HCT116 (cell line): ENCODE measurements at regions not wholly inside any gene's neighbourhood (a gene's known extent, or its start where the extent isn't known, plus 50 kb on each side); places are given as distances from the start of the nearest gene placed in this dataset.

Experiments
- ATAC-seq: fragments of 200-7000 bp; cut with Tn5 transposase; 2 replicates; pipeline ENCODE4 v1.9.1; 2020; ENCODE audit warnings: mild to moderate bottlenecking, moderate library complexity
- BruUV-seq: library from RNA; stranded (reverse); fragments of 400-500 nt; replicated peaks from 2 replicates; lab custom pipeline; 2021; lab: Mats Ljungman, UMichigan
- CTCF ChIA-PET: fragments of 300-600 bp; sonication (Branson Sonifier 250); formaldehyde crosslinking; loops from one replicate; lab custom pipeline; 2021; ENCODE audit warnings: antibody characterized with exemption; lab: Charles Lee
- POLR2A ChIA-PET: fragments of 300-600, 350-600 bp; sonication (Branson Sonifier 250); formaldehyde crosslinking; loops from one replicate; lab custom pipeline; 2021; ENCODE audit warnings: antibody characterized with exemption; lab: Charles Lee
- RAD21 ChIA-PET, 2 experiments: fragments of 300-600 bp; sonication (Branson Sonifier 250); formaldehyde crosslinking; loops; one replicate each; lab custom pipeline; 2023; ENCODE audit warnings: low total read pairs in 2 of 2; ENCODE audit not compliant: uncharacterized antibody in 2 of 2, unreplicated experiment in 2 of 2, low non-redundant PET in 1 of 2; lab: Charles Lee
- DNase-seq: peaks from one replicate; pipeline ENCODE4 v3.0.0-alpha.2; 2010; ENCODE audit warnings: low read depth, low spot score
- H2AFZ ChIP-seq: fragments of 200-600 bp; shearing (Covaris generic), sonication (generic); 2 replicates; pipeline ENCODE4 v1.6.1; 2017; ENCODE audit warnings: low read depth, mixed run types, mixed read lengths, antibody characterized with exemption, low read length; ENCODE audit not compliant: poor library complexity, severe bottlenecking
- H3K27ac ChIP-seq: 2 replicates; pipeline ENCODE4 v1.5.1; 2012; ENCODE audit warnings: low read depth, low read length
- H3K27me3 ChIP-seq: fragments of 200-600 bp; sonication (generic); 2 replicates; pipeline ENCODE4 v1.6.1; 2016; ENCODE audit warnings: mixed run types, low read length, mixed read lengths; ENCODE audit not compliant: insufficient read depth
- H3K36me3 ChIP-seq, 2 experiments: fragments of 200-500 bp in 1 of 2; fragments of 200-600 bp in 1 of 2; sonication (Bioruptor generic) in 1 of 2; sonication (generic) in 1 of 2; 2 replicates each; pipeline versions ENCODE4 v1.5.1 to v1.6.1; 2014 to 2016; ENCODE audit warnings: low read length in 2 of 2, inconsistent platforms in 1 of 2, mixed read lengths in 1 of 2, mixed run types in 1 of 2; ENCODE audit not compliant: insufficient read depth in 2 of 2, control insufficient read depth in 1 of 2
- H3K4me1 ChIP-seq, 2 experiments: fragments of 200-600 bp in 1 of 2; sonication (generic) in 1 of 2; 2 replicates each; pipeline versions ENCODE4 v1.5.1 to v1.6.1; 2012 to 2017; ENCODE audit warnings: low read length in 2 of 2, inconsistent platforms in 1 of 2, mild to moderate bottlenecking in 1 of 2, mixed read lengths in 1 of 2, mixed run types in 1 of 2, moderate library complexity in 1 of 2; ENCODE audit not compliant: insufficient read depth in 2 of 2, control insufficient read depth in 1 of 2
- H3K4me2 ChIP-seq: fragments of 200-600 bp; sonication (generic); 2 replicates; pipeline ENCODE4 v1.6.1; 2017; ENCODE audit warnings: mixed run types, low read length, mixed read lengths
- H3K4me3 ChIP-seq, 2 experiments: fragments of 200-600 bp in 1 of 2; sonication (generic) in 1 of 2; replicated peaks in 1 of 2; 2 replicates each; pipeline ENCODE4 v1.5.1; 2011 to 2016; ENCODE audit warnings: low read length in 2 of 2, control low read depth in 1 of 2, low read depth in 1 of 2, mild to moderate bottlenecking in 1 of 2, mixed read lengths in 1 of 2, mixed run types in 1 of 2
- H3K79me2 ChIP-seq: fragments of 200-600 bp; sonication (generic); 2 replicates; pipeline ENCODE4 v1.6.1; 2017; ENCODE audit warnings: mild to moderate bottlenecking, mixed run types, low read length, moderate library complexity, mixed read lengths; ENCODE audit not compliant: insufficient read depth
- H3K9ac ChIP-seq: fragments of 200-600 bp; sonication (generic); 2 replicates; pipeline ENCODE4 v1.6.1; 2016; ENCODE audit warnings: low read length, mixed read lengths
- H3K9me2 ChIP-seq: fragments of 200-600 bp; sonication (generic), shearing (Covaris generic); 2 replicates; pipeline ENCODE4 v1.6.1; 2017; ENCODE audit warnings: mixed run types, mild to moderate bottlenecking, moderate library complexity; ENCODE audit not compliant: insufficient read depth
- H3K9me3 ChIP-seq, 2 experiments: fragments of 200-500 bp in 1 of 2; fragments of 200-600 bp in 1 of 2; sonication (Bioruptor generic) in 1 of 2; sonication (generic) in 1 of 2; 2 replicates each; pipeline ENCODE4 v1.6.1; 2014 to 2017; ENCODE audit warnings: low read length in 2 of 2, mixed read lengths in 2 of 2, inconsistent platforms in 1 of 2, low read depth in 1 of 2, mild to moderate bottlenecking in 1 of 2, mixed run types in 1 of 2, moderate library complexity in 1 of 2; ENCODE audit not compliant: control insufficient read depth in 1 of 2, insufficient read depth in 1 of 2
- H4K20me1 ChIP-seq: fragments of 200-600 bp; sonication (generic), shearing (Covaris generic); 2 replicates; pipeline ENCODE4 v1.6.1; 2017; ENCODE audit warnings: mixed run types, mild to moderate bottlenecking, moderate library complexity; ENCODE audit not compliant: insufficient read depth
- ATF3 ChIP-seq: IDR thresholded peaks from 2 replicates; pipeline ENCODE4 v1.6.1; 2012
- CEBPB ChIP-seq: IDR thresholded peaks from 2 replicates; pipeline ENCODE4 v1.6.1; 2012; ENCODE audit warnings: low read depth
- CTCF ChIP-seq, 3 experiments: fragments of 200-600 bp in 1 of 3; sonication (generic) in 1 of 3; IDR thresholded peaks in 2 of 3; conservative IDR thresholded peaks in 1 of 3; 2 replicates each; pipeline ENCODE4 v1.5.1; 2012 to 2017; ENCODE audit warnings: low read depth in 2 of 3, low read length in 2 of 3, antibody characterized with exemption in 1 of 3, borderline replicate concordance in 1 of 3, control low read depth in 1 of 3, mild to moderate bottlenecking in 1 of 3, mixed read lengths in 1 of 3, mixed run types in 1 of 3, moderate library complexity in 1 of 3; ENCODE audit not compliant: insufficient read depth in 1 of 3
- EGR1 ChIP-seq: IDR thresholded peaks from 2 replicates; pipeline ENCODE4 v1.6.1; 2012; ENCODE audit warnings: low read depth
- ELF1 ChIP-seq: IDR thresholded peaks from 2 replicates; pipeline ENCODE4 v1.6.1; 2012; ENCODE audit warnings: low read depth, borderline replicate concordance
- EZH2 ChIP-seq: fragments of 200-600 bp; sonication (generic); IDR thresholded peaks from 2 replicates; pipeline ENCODE4 v1.6.1; 2017; ENCODE audit warnings: antibody characterized with exemption, mixed run types
- EZH2phosphoT487 ChIP-seq: fragments of 200-600 bp; IDR thresholded peaks from 2 replicates; pipeline ENCODE4 v1.6.1; 2018; ENCODE audit warnings: antibody characterized with exemption, borderline replicate concordance
- FOSL1 ChIP-seq: IDR thresholded peaks from 2 replicates; pipeline ENCODE4 v1.6.1; 2012; ENCODE audit warnings: low read depth
- JUND ChIP-seq: IDR thresholded peaks from 2 replicates; pipeline ENCODE4 v1.6.1; 2012
- MAX ChIP-seq: IDR thresholded peaks from 2 replicates; pipeline ENCODE4 v1.6.1; 2012
- POLR2A ChIP-seq: IDR thresholded peaks from 2 replicates; pipeline ENCODE4 v1.7.0; 2011; ENCODE audit warnings: borderline replicate concordance; ENCODE audit not compliant: insufficient read depth, insufficient read length; ENCODE audit errors: extremely low read depth
- RAD21 ChIP-seq: IDR thresholded peaks from 2 replicates; pipeline ENCODE4 v1.6.1; 2012; ENCODE audit warnings: low read depth, mild to moderate bottlenecking
- SP1 ChIP-seq: IDR thresholded peaks from 2 replicates; pipeline ENCODE4 v1.6.1; 2012; ENCODE audit warnings: low read depth
- SRF ChIP-seq: IDR thresholded peaks from 2 replicates; pipeline ENCODE4 v1.6.1; 2012; ENCODE audit warnings: low read depth
- TCF7L2 ChIP-seq: IDR thresholded peaks from 2 replicates; pipeline ENCODE4 v1.7.0; 2011; ENCODE audit warnings: borderline replicate concordance, inconsistent platforms; ENCODE audit not compliant: insufficient read depth, insufficient read length; ENCODE audit errors: extremely low read depth
- YY1 ChIP-seq: IDR thresholded peaks from 2 replicates; pipeline ENCODE4 v1.6.1; 2011; ENCODE audit warnings: low read length, low read depth, moderate library complexity, mild to moderate bottlenecking; ENCODE audit not compliant: insufficient replicate concordance; ENCODE audit errors: extremely low read depth
- ZBTB33 ChIP-seq: IDR thresholded peaks from 2 replicates; pipeline ENCODE4 v1.6.1; 2011; ENCODE audit warnings: mild to moderate bottlenecking, low read length, moderate library complexity; ENCODE audit not compliant: insufficient replicate concordance; ENCODE audit errors: extremely low read depth
- ZFX ChIP-seq: fragments of 450-650 bp; IDR thresholded peaks from 2 replicates; pipeline ENCODE4 v1.6.1; 2017
- ZNF274 ChIP-seq: fragments of 200-500 bp; sonication (Bioruptor generic); IDR thresholded peaks from 2 replicates; pipeline ENCODE4 v1.6.1; 2014; ENCODE audit warnings: mild to moderate bottlenecking, low read depth, low read length, inconsistent platforms
- intact Hi-C: fragments of 100-400 bp; cut with micrococcal nuclease; formaldehyde crosslinking; loops from 2 replicates; pipeline ENCODE4 v1.10.0; 2022

GRCh38 chr1:209505044-209505443 lies 78.5 kb upstream of the CAMK1G start:
- no TSS peak for BruUV-seq
- H3K9me2 ChIP-seq, result no peaks in the 10 kb centered on the region
- ChIA-PET CTCF (no interaction called here), RAD21 (no interaction called here), POLR2A (interaction anchor here (1.2 kb wide), 1 partner anchor 256 kb away, joined by 4 read pairs; no protein-coding TSS in a partner anchor)
- H3K27me3 ChIP-seq, result no peaks in the 10 kb centered on the region
- no peak overlapping the region for H2AFZ ChIP-seq
- DNase-seq (no peak), ATAC-seq (no peak)
- H3K4me2 ChIP-seq, result no peak overlapping the region
- H3K27ac ChIP-seq, result no peak overlapping the region
- H3K36me3 ChIP-seq, result no peaks in the 10 kb centered on the region
- TF ChIP-seq POLR2A (no peak), EZH2 (no peak), TCF7L2 (no peak), ZNF274 (no peak), SRF (no peak), CEBPB (no peak), ELF1 (no peak), YY1 (no peak), RAD21 (no peak), MAX (no peak), EGR1 (no peak), JUND (no peak), EZH2phosphoT487 (no peak), CTCF (IDR thresholded peaks at IDR 0.05 in 2 of 3, conservative IDR thresholded peaks at IDR 0.05 in 1 of 3; ENCODE audit: borderline replicate concordance in 1 of 3, insufficient read depth in 1 of 3, low read depth in 2 of 3, low read length in 2 of 3) (no peak), SP1 (no peak), ATF3 (no peak), ZFX (no peak), ZBTB33 (no peak), FOSL1 (no peak)
- no peaks in the 10 kb centered on the region for H3K79me2 ChIP-seq
- H4K20me1 ChIP-seq, result no peaks in the 10 kb centered on the region
- no peaks in the 10 kb centered on the region for H3K4me1 ChIP-seq
- intact Hi-C loops, result no loop called here
- no peak overlapping the region for H3K4me3 ChIP-seq
- H3K9ac ChIP-seq, result no peak overlapping the region
- H3K9me3 ChIP-seq, result no peaks in the 10 kb centered on the region
